HK-2 (cell line): ENCODE measurements at regions not wholly inside any gene's neighbourhood (a gene's known extent, or its start where the extent isn't known, plus 50 kb on each side); places are given as distances from the start of the nearest gene placed in this dataset.

Experiments
- DNase-seq: peaks from one replicate; pipeline ENCODE4 v3.0.0-alpha.2; 2018; ENCODE audit not compliant: unreplicated experiment

DNA sequence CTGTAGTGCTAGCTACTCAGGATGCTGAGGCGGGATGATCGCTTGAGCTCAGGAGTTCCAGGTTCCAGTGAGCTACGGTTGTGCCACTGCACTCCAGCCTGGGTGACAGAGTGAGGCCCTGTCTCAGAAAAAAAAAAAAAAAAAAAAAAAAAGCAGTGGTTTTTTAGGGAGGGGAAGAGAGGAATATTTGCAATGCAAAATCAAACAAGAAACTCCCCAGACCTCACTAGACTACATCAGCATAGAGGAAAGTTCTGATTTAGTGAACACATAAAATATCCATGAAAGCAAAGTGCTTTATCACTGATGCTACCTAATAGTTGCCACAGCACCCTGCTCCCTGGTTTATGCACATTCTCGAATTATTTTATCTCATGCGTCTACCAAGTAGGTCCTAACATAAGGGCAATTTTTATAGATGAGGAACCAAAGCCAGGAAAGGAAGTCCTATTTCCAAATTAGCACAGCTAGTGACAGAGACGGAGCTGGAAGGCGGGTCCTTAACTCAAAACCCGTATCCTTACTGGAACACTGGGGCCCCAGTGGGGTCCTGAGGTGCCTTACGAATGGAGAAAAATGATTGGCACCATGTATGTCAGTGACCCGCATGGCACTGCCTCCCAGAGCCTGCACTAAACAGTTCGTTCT lies 50.7 kb upstream of the GPR157 start:
- DNase-seq, result no peak

DNA sequence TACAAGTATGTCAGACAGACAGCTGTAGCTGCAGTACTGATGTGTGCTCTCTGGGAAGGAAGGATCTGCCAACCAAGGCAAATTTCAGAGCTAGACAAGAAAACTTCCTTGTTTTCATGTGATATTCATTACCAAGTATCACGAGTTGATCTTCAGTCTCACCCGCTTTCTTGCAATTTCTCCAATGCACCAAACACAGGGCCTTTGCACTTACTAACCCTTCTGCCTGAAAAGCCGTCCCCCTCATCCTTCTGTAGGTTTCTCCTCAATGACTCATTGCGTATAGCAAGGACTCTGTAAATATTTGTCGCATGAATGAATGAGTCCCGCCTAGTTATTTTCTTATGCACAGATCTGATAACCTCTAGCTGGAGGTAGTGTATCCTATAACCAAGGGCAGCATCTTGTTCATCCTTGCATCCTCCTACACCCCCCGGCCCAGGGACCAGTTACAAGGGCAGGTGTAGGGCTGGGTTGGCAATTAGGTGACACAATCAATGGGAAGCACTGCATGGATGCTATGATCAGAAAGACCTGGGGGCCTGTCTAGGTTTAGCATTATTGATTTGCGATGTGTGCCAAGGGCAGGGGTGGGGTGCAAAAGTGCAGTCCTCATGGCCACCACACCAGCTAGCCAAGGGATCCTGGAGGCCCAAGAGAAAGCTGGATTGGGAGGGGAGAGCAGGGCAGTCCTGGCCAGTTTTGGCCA lies 51.4 kb upstream of the GPR157 start:
- DNase-seq, result no peak

DNA sequence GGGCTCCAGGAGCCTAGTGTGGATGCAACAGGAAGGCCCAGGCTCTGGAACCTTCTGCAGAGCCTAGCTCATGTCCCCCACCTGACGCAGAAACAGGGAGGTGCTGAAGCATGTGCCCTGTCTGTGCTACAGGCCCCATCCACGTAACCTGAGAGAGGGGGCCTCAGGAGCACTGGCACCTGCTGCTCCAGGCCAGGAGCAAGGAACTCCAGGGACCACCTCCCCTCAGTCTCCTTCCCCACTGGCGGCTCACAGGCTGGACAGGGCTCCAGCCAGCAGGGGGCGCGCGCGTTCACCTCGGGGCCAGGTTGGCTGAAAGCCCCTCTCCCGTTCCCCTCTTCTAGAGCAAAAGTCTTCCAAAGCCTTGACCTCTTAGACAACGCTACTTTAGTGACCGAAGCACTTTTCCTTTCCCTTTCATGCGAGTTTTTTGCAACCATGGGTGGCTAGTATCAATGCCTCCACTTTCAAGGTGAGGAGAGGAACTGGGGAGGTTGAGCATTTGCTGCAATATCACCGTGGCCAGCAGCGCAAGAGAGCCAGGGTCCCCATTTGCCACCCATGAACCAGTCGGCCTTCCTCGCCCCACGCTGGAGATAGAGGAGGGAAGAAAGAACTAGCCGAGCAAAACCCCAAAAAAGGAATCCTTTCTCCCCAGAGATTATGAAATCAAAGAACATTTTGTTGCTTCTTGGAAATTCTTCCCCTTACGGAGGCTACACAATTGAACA lies 52.4 kb upstream of the GPR157 start:
- DNase-seq, result peak; percentile 79

DNA sequence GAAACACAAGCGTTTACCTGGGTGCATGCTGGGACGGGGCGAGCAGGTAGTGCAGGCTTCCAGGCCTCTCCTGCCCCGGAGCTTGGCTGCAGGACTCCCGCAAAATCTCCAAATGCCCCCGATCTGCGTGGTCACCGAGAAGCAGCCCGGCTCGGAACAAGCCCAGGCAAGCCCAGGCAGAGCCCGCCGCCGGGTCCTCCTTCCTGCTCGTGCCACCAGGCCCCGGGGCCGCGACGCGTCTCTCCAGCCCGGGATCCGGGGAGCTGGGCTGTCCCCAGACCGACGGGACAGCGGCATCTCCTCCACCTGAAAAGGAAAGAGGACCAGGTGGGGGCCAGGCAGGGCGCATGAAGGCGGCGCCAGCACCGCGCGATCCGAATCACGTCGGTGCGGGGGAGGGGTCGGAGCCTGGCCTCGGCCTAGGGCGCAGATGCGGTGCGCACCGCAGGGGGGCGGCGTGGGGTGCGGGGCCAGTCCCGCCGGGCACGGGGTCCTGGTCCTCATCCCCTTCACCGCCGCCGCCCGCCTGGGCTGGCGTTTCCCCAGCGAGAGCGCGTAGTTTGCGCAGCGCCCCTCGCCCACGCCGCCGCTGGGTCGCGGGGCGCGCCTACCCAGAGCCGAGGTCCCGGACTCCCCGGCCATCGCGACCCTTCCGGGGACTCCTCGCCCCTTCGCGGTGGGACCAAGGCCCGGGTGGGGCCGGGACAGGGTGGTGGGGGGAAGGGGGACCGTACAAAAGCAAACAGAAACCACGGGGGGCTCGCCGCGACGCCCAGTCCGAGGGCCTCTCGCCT lies 52.4 kb upstream of the H6PD start:
- peak; percentile 67 for DNase-seq

DNA sequence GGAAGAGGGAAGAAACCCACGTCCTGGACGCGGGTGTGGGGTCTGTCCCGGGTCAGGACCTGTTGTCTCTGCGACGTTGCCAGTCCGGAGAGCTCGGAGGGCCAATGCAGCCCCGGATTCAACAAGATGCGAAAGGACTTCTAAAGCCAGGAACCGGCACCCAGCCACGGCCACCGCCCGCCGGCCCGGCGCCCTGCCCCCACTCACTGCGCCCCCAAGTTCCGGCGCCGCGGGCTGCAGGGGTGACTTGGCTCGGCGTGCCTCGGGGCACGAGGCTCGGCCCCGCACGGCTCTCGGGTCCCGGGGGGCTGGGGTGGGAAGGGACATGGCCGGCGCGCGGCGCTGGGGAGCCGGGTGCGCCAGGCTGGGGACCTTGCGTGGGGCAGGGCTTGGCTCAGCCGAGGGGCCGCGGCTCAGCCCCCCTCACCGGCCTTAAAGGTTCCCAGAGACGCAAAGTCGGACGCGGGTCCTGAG lies 51.8 kb upstream of the H6PD start:
- DNase-seq, result no peak

DNA sequence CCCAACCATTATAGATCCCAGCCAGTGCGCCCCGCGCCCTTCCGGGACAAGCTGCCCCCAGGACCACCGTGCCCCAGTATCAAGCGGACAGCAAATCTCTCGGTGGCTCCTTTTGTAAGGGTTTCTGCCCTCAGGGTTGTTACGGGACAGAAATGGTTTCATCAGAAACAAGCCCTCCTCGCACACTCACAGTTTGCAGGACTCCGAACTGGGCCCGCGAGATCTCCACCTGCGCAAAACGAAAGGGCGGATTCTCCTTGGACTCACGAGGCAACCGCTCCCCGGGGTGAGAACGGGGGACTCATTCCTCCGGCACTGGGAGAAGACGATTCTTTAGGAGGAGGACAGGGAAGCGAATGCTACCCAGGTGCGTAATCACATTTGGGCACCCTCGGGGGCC lies 51.1 kb upstream of the H6PD start:
- DNase-seq, result no peak

DNA sequence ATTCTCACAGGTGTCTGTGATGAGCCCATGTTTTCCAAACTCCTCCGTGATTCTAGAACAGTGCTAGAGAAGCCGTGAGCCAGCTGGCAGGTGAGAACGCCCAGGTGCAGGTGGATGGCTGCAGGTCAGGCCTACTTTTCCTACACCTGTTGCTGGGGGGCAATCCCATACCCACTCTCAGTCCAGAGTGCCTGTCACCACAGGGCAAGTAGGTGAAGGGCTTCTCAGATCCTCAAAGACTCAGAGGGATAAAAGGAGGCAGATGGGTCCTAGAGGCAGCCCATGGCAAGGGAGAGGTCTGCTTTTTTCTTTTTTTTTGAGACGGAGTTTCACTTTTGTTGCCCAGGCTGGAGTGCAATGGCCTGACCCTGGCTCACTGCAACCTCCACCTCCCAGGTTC lies 50.7 kb upstream of the H6PD start:
- no peak for DNase-seq

DNA sequence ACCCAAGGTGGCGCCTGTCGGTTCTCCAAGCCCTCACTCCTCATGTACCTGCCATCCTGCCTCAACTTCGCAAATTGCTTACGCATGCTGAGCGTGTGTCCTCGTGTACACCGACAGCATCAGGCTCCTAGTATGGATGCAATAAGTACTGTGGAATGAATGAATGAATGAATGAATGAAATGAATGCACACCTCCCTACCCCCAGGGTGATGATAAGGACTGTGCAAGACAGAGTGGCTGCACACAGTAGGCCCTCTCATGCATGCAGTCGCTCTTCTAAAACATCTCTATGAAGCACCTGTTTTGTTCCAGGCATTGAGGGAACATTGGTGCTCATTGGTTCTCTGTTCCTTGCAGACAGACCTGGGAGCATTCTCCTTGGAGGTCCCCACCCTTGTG lies 49.8 kb upstream of the H6PD start:
- no peak for DNase-seq
